ENCODE measurements at regions not wholly inside any gene's neighbourhood (a gene's known extent, or its start where the extent isn't known, plus 50 kb on each side); places are given as distances from the start of the nearest gene placed in this dataset.
A peak's percentile ranks its signal among the peaks of the same experiment; 100 is the strongest.

DNA sequence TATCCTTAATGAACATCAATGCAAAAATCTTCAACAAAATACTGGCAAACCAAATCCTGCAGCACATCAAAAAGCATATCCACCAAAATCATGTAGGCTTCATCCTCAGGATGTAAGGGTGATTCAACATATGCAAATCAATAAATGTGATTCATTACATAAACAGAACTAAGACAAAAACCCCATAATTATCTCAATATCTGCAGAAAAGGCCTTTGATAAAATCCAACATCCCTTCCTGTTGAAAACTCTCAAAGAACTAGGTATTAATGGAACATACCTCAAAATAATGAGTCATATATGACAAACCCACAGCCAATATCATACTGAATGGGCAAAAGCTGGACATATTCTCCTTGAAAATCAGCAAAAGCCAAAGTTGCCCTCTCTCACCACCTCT lies 54.6 kb upstream of the DEPDC1 start:
- Mint-ChIP-seq H3K36me3 (no peaks in the 10 kb centered on the region), H3K9me3 (peaks cover 4% of the 10 kb centered on the region), H3K27ac (no peak overlapping the region), H3K4me1 (ENCODE audit: unreplicated experiment) (no peaks in the 10 kb centered on the region), H3K27me3 (no peaks in the 10 kb centered on the region), H3K4me3 (no peak overlapping the region)
- no peak for DNase-seq (ENCODE audit: extremely low spot score, unreplicated experiment)
- TF ChIP-seq, protein P1, sequence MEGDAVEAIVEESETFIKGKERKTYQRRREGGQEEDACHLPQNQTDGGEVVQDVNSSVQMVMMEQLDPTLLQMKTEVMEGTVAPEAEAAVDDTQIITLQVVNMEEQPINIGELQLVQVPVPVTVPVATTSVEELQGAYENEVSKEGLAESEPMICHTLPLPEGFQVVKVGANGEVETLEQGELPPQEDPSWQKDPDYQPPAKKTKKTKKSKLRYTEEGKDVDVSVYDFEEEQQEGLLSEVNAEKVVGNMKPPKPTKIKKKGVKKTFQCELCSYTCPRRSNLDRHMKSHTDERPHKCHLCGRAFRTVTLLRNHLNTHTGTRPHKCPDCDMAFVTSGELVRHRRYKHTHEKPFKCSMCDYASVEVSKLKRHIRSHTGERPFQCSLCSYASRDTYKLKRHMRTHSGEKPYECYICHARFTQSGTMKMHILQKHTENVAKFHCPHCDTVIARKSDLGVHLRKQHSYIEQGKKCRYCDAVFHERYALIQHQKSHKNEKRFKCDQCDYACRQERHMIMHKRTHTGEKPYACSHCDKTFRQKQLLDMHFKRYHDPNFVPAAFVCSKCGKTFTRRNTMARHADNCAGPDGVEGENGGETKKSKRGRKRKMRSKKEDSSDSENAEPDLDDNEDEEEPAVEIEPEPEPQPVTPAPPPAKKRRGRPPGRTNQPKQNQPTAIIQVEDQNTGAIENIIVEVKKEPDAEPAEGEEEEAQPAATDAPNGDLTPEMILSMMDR (conservative IDR thresholded peaks at IDR 0.05), result no peak

DNA sequence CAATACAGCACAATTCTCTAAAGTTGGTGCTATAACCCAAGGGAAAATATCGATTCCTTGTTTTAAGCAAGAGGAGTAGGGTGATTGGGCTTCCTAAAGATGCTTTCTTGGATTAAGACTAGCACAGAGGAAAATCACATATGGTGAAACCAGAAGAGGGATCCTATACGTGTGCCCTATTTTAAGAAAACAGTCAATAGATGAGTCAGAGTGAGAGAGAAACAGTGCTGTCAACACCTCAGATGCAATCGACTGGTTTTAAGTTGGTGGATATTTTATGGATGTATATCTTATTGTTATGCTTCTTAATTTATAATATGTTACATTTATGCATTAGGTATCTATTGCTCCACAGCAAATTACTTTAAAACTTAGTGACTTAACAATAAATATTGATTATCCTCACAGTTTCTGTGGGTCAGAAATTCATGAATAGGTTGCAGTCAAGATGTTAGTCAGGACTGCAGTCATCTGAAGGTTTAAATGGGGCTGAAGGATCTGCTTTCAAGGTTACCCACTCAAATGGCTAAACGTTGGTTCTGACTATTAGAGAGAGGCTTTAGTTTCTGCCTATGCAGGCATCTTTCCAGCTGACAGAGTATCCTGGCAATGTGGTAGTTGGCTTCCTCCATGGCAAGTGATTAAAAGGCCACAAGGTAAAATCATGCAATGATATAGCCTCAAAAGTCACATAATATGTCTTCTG lies 61.6 kb upstream of the DEPDC1 start:
- Mint-ChIP-seq H3K4me1 (ENCODE audit: unreplicated experiment) (no peaks in the 10 kb centered on the region), H3K36me3 (no peaks in the 10 kb centered on the region), H3K9me3 (no peaks in the 10 kb centered on the region), H3K27ac (no peak overlapping the region), H3K27me3 (no peaks in the 10 kb centered on the region), H3K4me3 (no peak overlapping the region)
- no peak for DNase-seq (ENCODE audit: extremely low spot score, unreplicated experiment)
- TF ChIP-seq, protein P1 (conservative IDR thresholded peaks at IDR 0.05), result no peak

DNA sequence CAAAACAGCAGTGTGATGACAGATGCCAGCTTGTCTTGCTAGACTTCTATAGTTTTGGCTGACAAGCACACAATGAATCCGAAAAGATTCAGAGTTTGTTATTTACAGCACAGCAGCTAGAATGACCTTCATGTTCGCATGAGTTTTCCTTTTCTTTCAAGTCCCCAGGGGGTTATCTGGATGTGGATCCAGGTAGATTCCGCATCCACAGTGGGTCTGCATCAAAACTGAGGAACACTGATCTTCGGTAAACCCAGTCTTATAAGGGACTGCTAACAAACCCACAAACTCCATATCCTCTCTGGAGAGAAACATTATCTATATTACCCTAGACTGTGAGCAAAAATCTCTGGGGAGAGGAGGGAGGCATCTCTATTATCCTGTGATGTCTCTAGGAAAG lies 69.0 kb upstream of the DEPDC1 start:
- no peak for DNase-seq (ENCODE audit: extremely low spot score, unreplicated experiment)
- H3K4me3 Mint-ChIP-seq, result no peak overlapping the region
- H3K36me3 Mint-ChIP-seq, result no peaks in the 10 kb centered on the region
- no peaks in the 10 kb centered on the region for H3K4me1 Mint-ChIP-seq (ENCODE audit: unreplicated experiment)
- H3K27ac Mint-ChIP-seq, result no peak overlapping the region
- TF ChIP-seq, protein P1 (conservative IDR thresholded peaks at IDR 0.05), result no peak
- no peaks in the 10 kb centered on the region for H3K27me3 Mint-ChIP-seq
- H3K9me3 Mint-ChIP-seq, result no peaks in the 10 kb centered on the region

DNA sequence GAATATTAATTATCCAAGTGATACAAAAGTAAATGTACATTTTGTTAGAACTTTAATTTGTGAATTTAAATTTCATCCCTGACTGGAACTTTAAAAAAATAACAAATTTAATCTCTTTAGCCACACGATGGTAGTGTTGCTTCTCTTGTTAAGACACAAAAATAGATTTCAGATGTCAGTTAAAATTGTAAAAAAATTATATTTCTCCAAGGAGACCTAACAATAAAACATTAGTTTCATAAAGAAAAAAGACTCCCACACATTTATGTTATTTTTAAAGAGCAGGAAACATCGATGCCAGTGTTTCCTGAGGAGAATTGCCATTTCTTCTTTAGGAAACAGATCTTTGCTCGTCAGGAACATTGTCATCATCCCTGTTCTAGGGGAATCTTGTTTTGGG lies 74.0 kb upstream of the DEPDC1 start:
- H3K9me3 Mint-ChIP-seq, result no peaks in the 10 kb centered on the region
- H3K27ac Mint-ChIP-seq, result no peak overlapping the region
- no peak for DNase-seq (ENCODE audit: extremely low spot score, unreplicated experiment)
- H3K4me1 Mint-ChIP-seq (ENCODE audit: unreplicated experiment), result no peaks in the 10 kb centered on the region
- TF ChIP-seq, protein P1 (conservative IDR thresholded peaks at IDR 0.05), result peak; percentile 18
- no peak overlapping the region for H3K4me3 Mint-ChIP-seq
- H3K27me3 Mint-ChIP-seq, result peaks cover 3% of the 10 kb centered on the region
- no peaks in the 10 kb centered on the region for H3K36me3 Mint-ChIP-seq

DNA sequence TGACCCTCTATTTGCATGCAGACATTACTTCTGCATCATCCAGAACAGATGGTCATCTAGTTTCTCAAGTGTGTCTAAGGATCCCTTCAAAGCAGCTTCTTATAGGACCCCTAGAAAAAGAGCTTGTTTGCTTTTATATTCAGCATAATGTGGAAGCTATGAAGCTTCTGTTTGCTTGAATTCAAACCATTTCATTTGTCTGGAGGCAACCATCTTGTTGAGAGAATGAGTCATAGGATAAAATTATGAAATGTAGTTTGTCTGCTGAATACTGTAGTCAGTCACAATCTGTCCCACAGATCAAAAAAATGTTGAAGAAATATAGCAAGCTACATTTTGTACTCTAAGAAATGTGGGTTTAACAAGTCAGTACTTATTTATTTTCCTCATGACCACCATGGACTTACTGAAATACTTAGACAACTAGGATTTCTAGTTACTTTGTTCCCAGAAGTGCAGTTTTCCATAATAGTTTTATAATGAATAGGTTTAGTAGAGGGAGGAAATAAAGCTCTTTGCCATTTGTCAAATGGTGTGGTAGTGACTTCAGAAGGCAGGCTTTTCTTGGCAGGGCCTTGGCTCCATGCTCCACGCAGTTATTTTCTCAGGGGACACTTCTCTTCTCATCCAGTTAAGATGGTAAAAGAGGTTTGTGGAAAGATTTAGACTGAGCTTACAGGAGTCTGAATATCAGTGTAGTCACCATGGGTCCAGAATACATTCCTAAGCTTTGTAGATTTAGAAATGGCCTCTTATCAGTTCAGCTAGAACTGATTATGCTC lies 74.8 kb upstream of the DEPDC1 start:
- Mint-ChIP-seq H3K4me3 (no peak overlapping the region), H3K27me3 (peaks cover 3% of the 10 kb centered on the region), H3K9me3 (no peaks in the 10 kb centered on the region), H3K4me1 (ENCODE audit: unreplicated experiment) (no peaks in the 10 kb centered on the region), H3K27ac (no peak overlapping the region), H3K36me3 (no peaks in the 10 kb centered on the region)
- DNase-seq (ENCODE audit: extremely low spot score, unreplicated experiment), result no peak
- TF ChIP-seq, protein P1 (conservative IDR thresholded peaks at IDR 0.05), result no peak
